ENCODE measurements at regions not wholly inside any gene's neighbourhood (a gene's known extent, or its start where the extent isn't known, plus 50 kb on each side); places are given as distances from the start of the nearest gene placed in this dataset.

DNA sequence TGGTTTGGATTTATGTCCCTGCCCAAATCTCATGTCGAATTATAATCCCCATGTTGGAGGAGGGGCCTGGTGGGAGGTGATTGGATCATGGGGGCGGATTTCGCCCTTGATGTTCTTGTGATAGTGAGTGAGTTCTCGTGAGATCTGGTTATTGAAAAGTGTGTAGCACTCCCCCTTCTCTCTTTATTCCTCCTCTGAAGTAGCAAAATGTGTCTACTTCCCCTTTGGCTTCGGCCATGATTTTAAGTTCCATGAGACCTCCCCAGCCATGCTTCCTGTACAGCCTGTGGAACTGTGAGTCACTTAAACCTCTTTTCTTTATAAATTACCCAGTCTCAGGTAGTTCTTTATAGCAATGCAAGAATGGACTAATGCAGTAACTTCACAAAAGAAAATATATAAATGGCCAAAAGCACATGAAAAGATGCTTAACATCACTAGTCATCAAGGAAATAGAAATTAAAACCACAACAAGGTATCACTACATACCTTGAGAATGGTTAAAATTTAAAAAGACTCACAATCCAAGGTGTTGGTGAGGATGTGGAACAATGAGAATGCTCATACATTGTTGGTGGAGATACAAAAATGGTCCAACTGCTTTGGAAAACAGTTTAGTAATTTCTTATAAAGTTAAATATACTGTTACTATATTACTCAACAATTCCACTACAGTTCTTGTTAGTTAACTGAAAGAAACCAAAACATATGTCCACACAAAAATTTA, 218.7 kb downstream of the SNX10 start:
- no peak for TF ChIP-seq TCF12 (IDR thresholded peaks at IDR 0.05; ENCODE audit: low read depth)
- TF ChIP-seq TEAD4 (IDR thresholded peaks at IDR 0.05): no peak
- TF ChIP-seq NFIC (IDR thresholded peaks at IDR 0.05): no peak
- TF ChIP-seq, protein P1, sequence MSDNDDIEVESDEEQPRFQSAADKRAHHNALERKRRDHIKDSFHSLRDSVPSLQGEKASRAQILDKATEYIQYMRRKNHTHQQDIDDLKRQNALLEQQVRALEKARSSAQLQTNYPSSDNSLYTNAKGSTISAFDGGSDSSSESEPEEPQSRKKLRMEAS (IDR thresholded peaks at IDR 0.05): no peak
- no peak for TF ChIP-seq ZBTB7A (IDR thresholded peaks at IDR 0.05; ENCODE audit: low read depth)
- no peak for TF ChIP-seq TAF1 (IDR thresholded peaks at IDR 0.05; ENCODE audit: low read depth)
- no peak for TF ChIP-seq CREB1 (IDR thresholded peaks at IDR 0.05; ENCODE audit: low read depth)

Data from Ishikawa (cell line).